ENCODE measurements at regions not wholly inside any gene's neighbourhood (a gene's known extent, or its start where the extent isn't known, plus 50 kb on each side); places are given as distances from the start of the nearest gene placed in this dataset.

GRCh38 chr3:20488151-20488550 is 302.1 kb upstream of the SGO1 start:
- H3K9me3 ChIP-seq (ENCODE audit: control insufficient read depth, insufficient read depth, low read depth, low read length), result no peaks in the 10 kb centered on the region
- TF ChIP-seq TCF7L2 (IDR thresholded peaks at IDR 0.05; ENCODE audit: low read depth, low read length), result no peak
- TF ChIP-seq POLR2AphosphoS5 (IDR thresholded peaks at IDR 0.05; ENCODE audit: low read depth, low read length), result no peak
- H3K4me3 ChIP-seq (ENCODE audit: low read depth in 2 of 2, low read length in 2 of 2), result no peak overlapping the region
- no peak overlapping the region for H3K27ac ChIP-seq (ENCODE audit: low read length)
- ATAC-seq (no peak), DNase-seq (ENCODE audit: low read depth, low spot score) (no peak)
- ChIA-PET POLR2A (no interaction called here), CTCF (no interaction called here)
- intact Hi-C loops (cut with micrococcal nuclease; ENCODE audit: unreplicated experiment), result no loop called here
- no TSS peak for BruUV-seq (replicated peaks)
- no peaks in the 10 kb centered on the region for H3K4me1 ChIP-seq (ENCODE audit: control insufficient read depth, insufficient read depth, low read length)
- H3K36me3 ChIP-seq (ENCODE audit: control insufficient read depth, insufficient read depth, low read length), result no peaks in the 10 kb centered on the region
- no peaks in the 10 kb centered on the region for H3K27me3 ChIP-seq (ENCODE audit: control insufficient read depth, insufficient read depth, low read length)
- in situ Hi-C loops (cut with HindIII; ENCODE audit: low pct_unique_long_range_greater_than_20kb, low sequenced_read_pairs), result no loop called here

- Histone ChIP-seq H3K9me3 (ENCODE audit: control insufficient read depth, insufficient read depth, low read depth, low read length) (no peaks in the 10 kb centered on the region), H3K27ac (ENCODE audit: low read length) (no peak overlapping the region), H3K4me3 (ENCODE audit: low read depth in 2 of 2, low read length in 2 of 2) (no peak overlapping the region), H3K27me3 (ENCODE audit: control insufficient read depth, insufficient read depth, low read length) (no peaks in the 10 kb centered on the region), H3K4me1 (ENCODE audit: control insufficient read depth, insufficient read depth, low read length) (no peaks in the 10 kb centered on the region), H3K36me3 (ENCODE audit: control insufficient read depth, insufficient read depth, low read length) (no peaks in the 10 kb centered on the region)
- no peak for DNase-seq (ENCODE audit: low read depth, low spot score)
- ChIA-PET CTCF (no interaction called here), POLR2A (no interaction called here)
- TF ChIP-seq CTCF (IDR thresholded peaks at IDR 0.05) (no peak), REST (IDR thresholded peaks at IDR 0.05; ENCODE audit: insufficient read depth in 1 of 2, low read depth in 2 of 2, low read length in 1 of 2) (no peak), SIN3A (IDR thresholded peaks at IDR 0.05; ENCODE audit: borderline replicate concordance, insufficient read depth, low read depth, low read length) (no peak), POLR2AphosphoS5 (IDR thresholded peaks at IDR 0.05; ENCODE audit: low read depth, low read length) (no peak), TCF7L2 (IDR thresholded peaks at IDR 0.05; ENCODE audit: low read depth, low read length) (no peak)
- intact Hi-C loops (cut with micrococcal nuclease; ENCODE audit: unreplicated experiment) (no loop called here), in situ Hi-C loops (cut with HindIII; ENCODE audit: low pct_unique_long_range_greater_than_20kb, low sequenced_read_pairs) (no loop called here)
- ATAC-seq, result no peak
- BruUV-seq (replicated peaks), result no TSS peak
Measured at GRCh38 chr3:20484126-20484525, 298.1 kb upstream of the SGO1 start.

GRCh38 chr3:20482350-20482749 is 296.3 kb upstream of the SGO1 start:
- no peaks in the 10 kb centered on the region for H3K4me1 ChIP-seq (ENCODE audit: control insufficient read depth, insufficient read depth, low read length)
- H3K9me3 ChIP-seq (ENCODE audit: control insufficient read depth, insufficient read depth, low read depth, low read length), result no peaks in the 10 kb centered on the region
- DNase-seq (ENCODE audit: low read depth, low spot score) (no peak), ATAC-seq (no peak)
- TF ChIP-seq CTCF (IDR thresholded peaks at IDR 0.05), result no peak
- no peak for TF ChIP-seq TCF7L2 (IDR thresholded peaks at IDR 0.05; ENCODE audit: low read depth, low read length)
- TF ChIP-seq REST (IDR thresholded peaks at IDR 0.05; ENCODE audit: insufficient read depth in 1 of 2, low read depth in 2 of 2, low read length in 1 of 2), result no peak
- no peak for TF ChIP-seq SIN3A (IDR thresholded peaks at IDR 0.05; ENCODE audit: borderline replicate concordance, insufficient read depth, low read depth, low read length)
- no peak for TF ChIP-seq POLR2AphosphoS5 (IDR thresholded peaks at IDR 0.05; ENCODE audit: low read depth, low read length)
- no peak overlapping the region for H3K4me3 ChIP-seq (ENCODE audit: low read depth in 2 of 2, low read length in 2 of 2)
- H3K27me3 ChIP-seq (ENCODE audit: control insufficient read depth, insufficient read depth, low read length), result no peaks in the 10 kb centered on the region
- intact Hi-C loops (cut with micrococcal nuclease; ENCODE audit: unreplicated experiment) (no loop called here), in situ Hi-C loops (cut with HindIII; ENCODE audit: low pct_unique_long_range_greater_than_20kb, low sequenced_read_pairs) (no loop called here)
- no peaks in the 10 kb centered on the region for H3K36me3 ChIP-seq (ENCODE audit: control insufficient read depth, insufficient read depth, low read length)
- no TSS peak for BruUV-seq (replicated peaks)
- H3K27ac ChIP-seq (ENCODE audit: low read length), result no peak overlapping the region
- POLR2A ChIA-PET, result no interaction called here
- CTCF ChIA-PET, result no interaction called here

All from Panc1 (cell line).